Endothelial cell of umbilical vein (primary cell): ENCODE measurements at regions not wholly inside any gene's neighbourhood (a gene's known extent, or its start where the extent isn't known, plus 50 kb on each side); places are given as distances from the start of the nearest gene placed in this dataset.

ENCODE experiments used
- BruUV-seq: library from RNA; stranded (reverse); fragments of 400-500 nt; replicated peaks from 2 replicates; lab custom pipeline; 2021; lab: Mats Ljungman, UMichigan
- CTCF ChIA-PET: fragments of 300-600, 350-600 bp; sonication (Branson Sonifier 250); formaldehyde crosslinking; loops from one replicate; lab custom pipeline; 2021; ENCODE audit warnings: antibody characterized with exemption, inconsistent platforms; lab: Charles Lee
- POLR2A ChIA-PET: fragments of 300-600, 350-600 bp; sonication (Branson Sonifier 250); formaldehyde crosslinking; loops from one replicate; lab custom pipeline; 2021; ENCODE audit warnings: antibody characterized with exemption, inconsistent platforms; lab: Charles Lee
- DNase-seq: peaks from one replicate; pipeline ENCODE4 v3.0.0-alpha.2; 2011; ENCODE audit warnings: low read depth, low spot score
- FAIRE-seq: peaks from 2 replicates; lab custom pipeline; 2011; peaks lifted over from hg19 to GRCh38; lab: Jason Lieb, UNC
- H2AFZ ChIP-seq: 2 replicates; pipeline ENCODE4 v1.6.0; 2012; ENCODE audit warnings: low read depth, low read length, control low read depth, inconsistent platforms
- H3K27ac ChIP-seq: 2 replicates; pipeline ENCODE4 v1.5.1; 2011; ENCODE audit warnings: low read depth, mild to moderate bottlenecking, control low read depth, low read length, moderate library complexity; ENCODE audit not compliant: insufficient read depth
- H3K27me3 ChIP-seq, 2 experiments: 2 replicates each; pipeline versions ENCODE4 v1.6.0 to v1.6.1; 2011; ENCODE audit warnings: low read length in 2 of 2, mixed read lengths in 1 of 2; ENCODE audit not compliant: control insufficient read depth in 2 of 2, insufficient read depth in 2 of 2
- H3K36me3 ChIP-seq, 2 experiments: 2 replicates in 1 of 2; 3 replicates in 1 of 2; pipeline ENCODE4 v1.5.1; 2011; ENCODE audit warnings: low read length in 2 of 2, mild to moderate bottlenecking in 1 of 2, moderate library complexity in 1 of 2; ENCODE audit not compliant: control insufficient read depth in 2 of 2, insufficient read depth in 2 of 2; ENCODE audit errors: extremely low read depth in 1 of 2
- H3K4me1 ChIP-seq: 3 replicates; pipeline ENCODE4 v1.5.1; 2011; ENCODE audit warnings: mild to moderate bottlenecking, low read length; ENCODE audit not compliant: control insufficient read depth, insufficient read depth; ENCODE audit errors: extremely low read depth
- H3K4me2 ChIP-seq: 2 replicates; pipeline ENCODE4 v1.6.1; 2011; ENCODE audit warnings: low read length, control low read depth, mixed read lengths; ENCODE audit not compliant: insufficient read depth
- H3K4me3 ChIP-seq, 3 experiments: fragments of 200-600 bp in 1 of 3; sonication (generic), shearing (Covaris generic) in 1 of 3; replicated peaks in 1 of 3; 2 replicates each; pipeline ENCODE4 v1.5.1; 2011 to 2016; ENCODE audit warnings: control low read depth in 3 of 3, low read length in 3 of 3, mild to moderate bottlenecking in 2 of 3, inconsistent platforms in 1 of 3, low read depth in 1 of 3, moderate library complexity in 1 of 3; ENCODE audit not compliant: insufficient read depth in 1 of 3
- H3K79me2 ChIP-seq: 2 replicates; pipeline ENCODE4 v1.6.0; 2012; ENCODE audit warnings: low read length, inconsistent platforms; ENCODE audit not compliant: control insufficient read depth, insufficient read depth
- H3K9ac ChIP-seq: replicated peaks from 2 replicates; pipeline ENCODE3; 2011; ENCODE audit warnings: low read length, control low read depth; ENCODE audit not compliant: insufficient read depth; ENCODE audit errors: extremely low read depth
- H3K9me1 ChIP-seq: replicated peaks from 3 replicates; pipeline ENCODE4 v1.6.0; 2011; ENCODE audit warnings: mild to moderate bottlenecking, low read length; ENCODE audit not compliant: control insufficient read depth, insufficient read depth; ENCODE audit errors: extremely low read depth
- H3K9me3 ChIP-seq: replicated peaks from 2 replicates; pipeline ENCODE4 v1.5.1; 2012; ENCODE audit warnings: low read length, inconsistent platforms; ENCODE audit not compliant: control insufficient read depth, insufficient read depth
- H4K20me1 ChIP-seq: replicated peaks from 2 replicates; pipeline ENCODE3; 2011; ENCODE audit warnings: mild to moderate bottlenecking, low read length; ENCODE audit not compliant: control insufficient read depth, insufficient read depth; ENCODE audit errors: extremely low read depth
- CTCF ChIP-seq, 2 donors: IDR thresholded peaks; 1 replicate in 1 of 2; 2 replicates in 1 of 2; pipeline ENCODE4 v1.5.1; 2011; ENCODE audit warnings: low read length in 2 of 2, mild to moderate bottlenecking in 2 of 2, moderate library complexity in 2 of 2, control low read depth in 1 of 2, inconsistent platforms in 1 of 2, low read depth in 1 of 2; ENCODE audit not compliant: insufficient read depth in 1 of 2; ENCODE audit errors: extremely low read depth in 1 of 2
- EZH2 ChIP-seq: IDR thresholded peaks from 2 replicates; pipeline ENCODE4 v1.6.1; 2012; ENCODE audit warnings: borderline replicate concordance, low read depth, mild to moderate bottlenecking, moderate library complexity, low read length, inconsistent platforms; ENCODE audit not compliant: severe bottlenecking
- FOS ChIP-seq: IDR thresholded peaks from 2 replicates; pipeline ENCODE4 v1.6.1; 2011; ENCODE audit warnings: mild to moderate bottlenecking, low read length, moderate library complexity, borderline replicate concordance; ENCODE audit not compliant: insufficient read depth
- GATA2 ChIP-seq: IDR thresholded peaks from 2 replicates; pipeline ENCODE4 v1.7.0; 2011; ENCODE audit warnings: low read depth, mild to moderate bottlenecking, moderate library complexity, mixed read lengths, low read length; ENCODE audit not compliant: insufficient read length, insufficient read depth
- JUN ChIP-seq: IDR thresholded peaks from 2 replicates; pipeline ENCODE4 v1.6.1; 2011; ENCODE audit warnings: borderline replicate concordance, low read depth; ENCODE audit not compliant: insufficient read length, insufficient read depth
- MAX ChIP-seq: IDR thresholded peaks from 2 replicates; pipeline ENCODE4 v1.6.1; 2011; ENCODE audit not compliant: insufficient read depth, insufficient read length
- MYC ChIP-seq: IDR thresholded peaks from one replicate; pipeline ENCODE4 v1.6.1; 2011; ENCODE audit warnings: mild to moderate bottlenecking, low read depth, low read length
- POLR2A ChIP-seq: IDR thresholded peaks from 2 replicates; pipeline ENCODE4 v1.6.1; 2012; ENCODE audit warnings: low read depth, mild to moderate bottlenecking, control low read depth, low read length
- POLR2AphosphoS5 ChIP-seq: IDR thresholded peaks from 2 replicates; pipeline ENCODE4 v1.6.1; 2012; ENCODE audit warnings: low read depth, mild to moderate bottlenecking, control low read depth, low read length, moderate library complexity; ENCODE audit not compliant: insufficient read depth
- dilution Hi-C: fragments of 300-500 bp; cut with MboI; formaldehyde crosslinking; loops from one replicate; pipeline ENCODE4 v1.15.0; 2019; ENCODE audit warnings: low sequenced_read_pairs; ENCODE audit not compliant: extremely low pct_ligation_motif_present
- intact Hi-C: fragments of 100-400 bp; cut with micrococcal nuclease; formaldehyde crosslinking; loops from one replicate; pipeline ENCODE4 v1.10.0; 2022

GRCh38 chr6:53431704-53432103 is 83.0 kb upstream of the ELOVL5 start:
- dilution Hi-C loops (no loop called here), intact Hi-C loops (no loop called here)
- H3K9me1 ChIP-seq, result no peaks in the 10 kb centered on the region
- BruUV-seq, result no TSS peak
- H3K36me3 ChIP-seq, result no peaks in the 10 kb centered on the region
- CTCF ChIA-PET, result no interaction called here
- no peak overlapping the region for H3K9ac ChIP-seq
- FAIRE-seq, result no peak
- no peak overlapping the region for H3K4me3 ChIP-seq
- no peak for DNase-seq
- H4K20me1 ChIP-seq, result no peaks in the 10 kb centered on the region
- POLR2A ChIA-PET, result no interaction called here
- H2AFZ ChIP-seq, result no peak overlapping the region
- no peaks in the 10 kb centered on the region for H3K4me1 ChIP-seq
- no peaks in the 10 kb centered on the region for H3K9me3 ChIP-seq
- H3K4me2 ChIP-seq, result no peak overlapping the region
- no peak overlapping the region for H3K27ac ChIP-seq
- peaks cover 4 to 13% of the 10 kb centered on the region in 2 experiments for H3K27me3 ChIP-seq
- no peaks in the 10 kb centered on the region for H3K79me2 ChIP-seq
- TF ChIP-seq MAX (no peak), POLR2AphosphoS5 (no peak), MYC (no peak), EZH2 (no peak), JUN (no peak), FOS (no peak), POLR2A (no peak), GATA2 (no peak), CTCF (IDR thresholded peaks at IDR 0.05; ENCODE audit: extremely low read depth in 1 of 2, insufficient read depth in 1 of 2, low read depth in 1 of 2, low read length in 2 of 2) (no peak)
